Chondrocyte (in vitro differentiated cells): ENCODE measurements at regions not wholly inside any gene's neighbourhood (a gene's known extent, or its start where the extent isn't known, plus 50 kb on each side); places are given as distances from the start of the nearest gene placed in this dataset.

Experiments used
- DNase-seq: peaks from one replicate; pipeline ENCODE4 v3.0.0; 2021; ENCODE audit warnings: mixed read lengths, low spot score
- H3K27ac Mint-ChIP-seq: one replicate; pipeline ENCODE4 v1.8.0; 2021; ENCODE audit warnings: mild to moderate bottlenecking, moderate library complexity, mixed read lengths; ENCODE audit not compliant: unreplicated experiment
- H3K27me3 Mint-ChIP-seq: 2 replicates; pipeline ENCODE4 v1.8.0; 2021; ENCODE audit warnings: low read depth, mixed read lengths
- H3K36me3 Mint-ChIP-seq: 2 replicates; pipeline ENCODE4 v1.8.0; 2021; ENCODE audit warnings: low read depth, mixed read lengths
- H3K4me1 Mint-ChIP-seq: 2 replicates; pipeline ENCODE4 v1.8.0; 2021; ENCODE audit warnings: low read depth, mild to moderate bottlenecking, mixed read lengths
- H3K4me3 Mint-ChIP-seq: one replicate; pipeline ENCODE4 v1.8.0; 2021; ENCODE audit warnings: mild to moderate bottlenecking, moderate library complexity, mixed read lengths; ENCODE audit not compliant: unreplicated experiment
- H3K9me3 Mint-ChIP-seq: 2 replicates; pipeline ENCODE4 v1.8.0; 2021; ENCODE audit warnings: low read depth, mixed read lengths
- TF ChIP-seq, protein P1 (sequence below): fragments of 200-600 bp; sonication (generic); IDR thresholded peaks from 2 replicates; pipeline ENCODE4 v1.5.0; 2021; ENCODE audit warnings: antibody characterized with exemption, mild to moderate bottlenecking, moderate library complexity

GRCh38 chr12:83541446-83541845, 854.7 kb downstream of the TMTC2 start:
- TF ChIP-seq, protein P1, sequence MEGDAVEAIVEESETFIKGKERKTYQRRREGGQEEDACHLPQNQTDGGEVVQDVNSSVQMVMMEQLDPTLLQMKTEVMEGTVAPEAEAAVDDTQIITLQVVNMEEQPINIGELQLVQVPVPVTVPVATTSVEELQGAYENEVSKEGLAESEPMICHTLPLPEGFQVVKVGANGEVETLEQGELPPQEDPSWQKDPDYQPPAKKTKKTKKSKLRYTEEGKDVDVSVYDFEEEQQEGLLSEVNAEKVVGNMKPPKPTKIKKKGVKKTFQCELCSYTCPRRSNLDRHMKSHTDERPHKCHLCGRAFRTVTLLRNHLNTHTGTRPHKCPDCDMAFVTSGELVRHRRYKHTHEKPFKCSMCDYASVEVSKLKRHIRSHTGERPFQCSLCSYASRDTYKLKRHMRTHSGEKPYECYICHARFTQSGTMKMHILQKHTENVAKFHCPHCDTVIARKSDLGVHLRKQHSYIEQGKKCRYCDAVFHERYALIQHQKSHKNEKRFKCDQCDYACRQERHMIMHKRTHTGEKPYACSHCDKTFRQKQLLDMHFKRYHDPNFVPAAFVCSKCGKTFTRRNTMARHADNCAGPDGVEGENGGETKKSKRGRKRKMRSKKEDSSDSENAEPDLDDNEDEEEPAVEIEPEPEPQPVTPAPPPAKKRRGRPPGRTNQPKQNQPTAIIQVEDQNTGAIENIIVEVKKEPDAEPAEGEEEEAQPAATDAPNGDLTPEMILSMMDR = no peak
- no peak for DNase-seq
- Mint-ChIP-seq H3K27me3 (peaks cover 2% of the 10 kb centered on the region), H3K36me3 (peaks cover 1% of the 10 kb centered on the region), H3K4me3 (no peak overlapping the region), H3K9me3 (peaks cover 8% of the 10 kb centered on the region), H3K4me1 (no peaks in the 10 kb centered on the region), H3K27ac (no peak overlapping the region)

- Mint-ChIP-seq H3K27me3 (no peaks in the 10 kb centered on the region), H3K9me3 (no peaks in the 10 kb centered on the region), H3K36me3 (no peaks in the 10 kb centered on the region), H3K4me1 (no peaks in the 10 kb centered on the region), H3K4me3 (no peak overlapping the region), H3K27ac (no peak overlapping the region)
- TF ChIP-seq, protein P1 = no peak
- DNase-seq = no peak
These were observed 851.8 kb downstream of the TMTC2 start for GRCh38 chr12:83538361-83538965.

DNA sequence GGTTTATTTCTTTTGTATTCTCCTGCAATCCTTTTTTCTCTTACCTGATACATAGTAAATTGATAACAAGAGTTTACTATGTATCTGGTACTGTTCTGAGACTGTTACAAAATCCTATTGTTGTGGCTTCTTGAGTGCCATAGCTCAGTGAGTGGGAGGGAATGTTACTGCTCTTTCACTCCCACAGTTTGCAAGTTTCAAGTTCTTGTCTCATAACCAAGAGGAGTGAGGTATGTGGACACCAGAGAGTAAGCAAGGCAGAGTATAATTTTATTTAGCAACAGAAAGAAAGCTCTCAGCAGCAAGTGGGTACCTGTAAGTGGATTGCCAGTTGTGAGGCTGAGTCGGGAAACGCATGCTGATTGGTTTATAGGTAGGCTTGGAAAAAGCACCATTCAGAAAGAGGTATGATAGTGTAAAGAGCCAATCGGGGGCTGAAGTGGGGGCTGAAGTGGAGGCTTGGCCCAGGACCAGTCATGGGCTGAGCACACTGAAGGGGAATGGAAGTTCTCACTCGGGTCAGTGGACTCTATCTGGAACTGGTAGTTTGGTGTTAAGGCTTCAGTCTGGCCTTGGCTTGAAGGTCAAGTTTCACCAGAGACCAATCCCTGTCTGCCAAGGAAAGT, 850.8 kb downstream of the TMTC2 start:
- no peak for DNase-seq
- no peaks in the 10 kb centered on the region for H3K4me1 Mint-ChIP-seq
- TF ChIP-seq, protein P1 = no peak
- H3K36me3 Mint-ChIP-seq = no peaks in the 10 kb centered on the region
- no peak overlapping the region for H3K27ac Mint-ChIP-seq
- no peaks in the 10 kb centered on the region for H3K27me3 Mint-ChIP-seq
- H3K4me3 Mint-ChIP-seq = no peak overlapping the region
- H3K9me3 Mint-ChIP-seq = no peaks in the 10 kb centered on the region

GRCh38 chr12:83536496-83536895, 849.8 kb downstream of the TMTC2 start:
- no peak overlapping the region for H3K27ac Mint-ChIP-seq
- no peaks in the 10 kb centered on the region for H3K9me3 Mint-ChIP-seq
- H3K4me1 Mint-ChIP-seq = no peaks in the 10 kb centered on the region
- no peaks in the 10 kb centered on the region for H3K36me3 Mint-ChIP-seq
- DNase-seq = no peak
- H3K27me3 Mint-ChIP-seq = no peaks in the 10 kb centered on the region
- TF ChIP-seq, protein P1 = no peak
- H3K4me3 Mint-ChIP-seq = no peak overlapping the region

DNA sequence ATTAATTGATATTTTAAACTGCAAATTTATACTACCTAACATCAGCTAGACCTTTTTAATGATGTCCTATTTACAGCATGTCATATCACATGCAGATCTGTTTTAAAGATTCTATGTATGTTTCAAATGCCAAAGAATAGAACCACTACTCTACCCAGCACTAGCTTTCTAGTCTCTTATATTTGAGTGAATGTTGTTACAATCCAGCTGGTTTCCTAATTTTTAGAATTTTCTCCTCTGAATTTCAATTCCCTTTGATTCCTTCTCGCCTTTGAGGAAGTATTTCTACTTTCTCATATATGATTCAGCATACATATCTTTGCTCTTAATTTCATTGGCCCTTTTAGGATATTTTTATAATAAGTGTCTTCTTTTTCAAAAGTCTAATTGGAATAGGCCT, 841.9 kb downstream of the TMTC2 start:
- H3K4me1 Mint-ChIP-seq = no peaks in the 10 kb centered on the region
- H3K27me3 Mint-ChIP-seq = no peaks in the 10 kb centered on the region
- TF ChIP-seq, protein P1 = no peak
- H3K27ac Mint-ChIP-seq = no peak overlapping the region
- no peak overlapping the region for H3K4me3 Mint-ChIP-seq
- DNase-seq = no peak
- H3K9me3 Mint-ChIP-seq = peaks cover 4% of the 10 kb centered on the region
- H3K36me3 Mint-ChIP-seq = no peaks in the 10 kb centered on the region
